HCT116 (cell line): ENCODE measurements at regions not wholly inside any gene's neighbourhood (a gene's known extent, or its start where the extent isn't known, plus 50 kb on each side); places are given as distances from the start of the nearest gene placed in this dataset.

Experiments used
- ATAC-seq: fragments of 200-7000 bp; cut with Tn5 transposase; 2 replicates; pipeline ENCODE4 v1.9.1; 2020; ENCODE audit warnings: mild to moderate bottlenecking, moderate library complexity
- BruUV-seq: library from RNA; stranded (reverse); fragments of 400-500 nt; replicated peaks from 2 replicates; lab custom pipeline; 2021; lab: Mats Ljungman, UMichigan
- CTCF ChIA-PET: fragments of 300-600 bp; sonication (Branson Sonifier 250); formaldehyde crosslinking; loops from one replicate; lab custom pipeline; 2021; ENCODE audit warnings: antibody characterized with exemption; lab: Charles Lee
- POLR2A ChIA-PET: fragments of 300-600, 350-600 bp; sonication (Branson Sonifier 250); formaldehyde crosslinking; loops from one replicate; lab custom pipeline; 2021; ENCODE audit warnings: antibody characterized with exemption; lab: Charles Lee
- RAD21 ChIA-PET, 2 experiments: fragments of 300-600 bp; sonication (Branson Sonifier 250); formaldehyde crosslinking; loops; one replicate each; lab custom pipeline; 2023; ENCODE audit warnings: low total read pairs in 2 of 2; ENCODE audit not compliant: uncharacterized antibody in 2 of 2, unreplicated experiment in 2 of 2, low non-redundant PET in 1 of 2; lab: Charles Lee
- DNase-seq: peaks from one replicate; pipeline ENCODE4 v3.0.0-alpha.2; 2010; ENCODE audit warnings: low read depth, low spot score
- H2AFZ ChIP-seq: fragments of 200-600 bp; shearing (Covaris generic), sonication (generic); 2 replicates; pipeline ENCODE4 v1.6.1; 2017; ENCODE audit warnings: low read depth, mixed run types, mixed read lengths, antibody characterized with exemption, low read length; ENCODE audit not compliant: poor library complexity, severe bottlenecking
- H3K27ac ChIP-seq: 2 replicates; pipeline ENCODE4 v1.5.1; 2012; ENCODE audit warnings: low read depth, low read length
- H3K27me3 ChIP-seq: fragments of 200-600 bp; sonication (generic); 2 replicates; pipeline ENCODE4 v1.6.1; 2016; ENCODE audit warnings: mixed run types, low read length, mixed read lengths; ENCODE audit not compliant: insufficient read depth
- H3K36me3 ChIP-seq, 2 experiments: fragments of 200-500 bp in 1 of 2; fragments of 200-600 bp in 1 of 2; sonication (Bioruptor generic) in 1 of 2; sonication (generic) in 1 of 2; 2 replicates each; pipeline versions ENCODE4 v1.5.1 to v1.6.1; 2014 to 2016; ENCODE audit warnings: low read length in 2 of 2, inconsistent platforms in 1 of 2, mixed read lengths in 1 of 2, mixed run types in 1 of 2; ENCODE audit not compliant: insufficient read depth in 2 of 2, control insufficient read depth in 1 of 2
- H3K4me1 ChIP-seq, 2 experiments: fragments of 200-600 bp in 1 of 2; sonication (generic) in 1 of 2; 2 replicates each; pipeline versions ENCODE4 v1.5.1 to v1.6.1; 2012 to 2017; ENCODE audit warnings: low read length in 2 of 2, inconsistent platforms in 1 of 2, mild to moderate bottlenecking in 1 of 2, mixed read lengths in 1 of 2, mixed run types in 1 of 2, moderate library complexity in 1 of 2; ENCODE audit not compliant: insufficient read depth in 2 of 2, control insufficient read depth in 1 of 2
- H3K4me2 ChIP-seq: fragments of 200-600 bp; sonication (generic); 2 replicates; pipeline ENCODE4 v1.6.1; 2017; ENCODE audit warnings: mixed run types, low read length, mixed read lengths
- H3K4me3 ChIP-seq, 2 experiments: fragments of 200-600 bp in 1 of 2; sonication (generic) in 1 of 2; replicated peaks in 1 of 2; 2 replicates each; pipeline ENCODE4 v1.5.1; 2011 to 2016; ENCODE audit warnings: low read length in 2 of 2, control low read depth in 1 of 2, low read depth in 1 of 2, mild to moderate bottlenecking in 1 of 2, mixed read lengths in 1 of 2, mixed run types in 1 of 2
- H3K79me2 ChIP-seq: fragments of 200-600 bp; sonication (generic); 2 replicates; pipeline ENCODE4 v1.6.1; 2017; ENCODE audit warnings: mild to moderate bottlenecking, mixed run types, low read length, moderate library complexity, mixed read lengths; ENCODE audit not compliant: insufficient read depth
- H3K9ac ChIP-seq: fragments of 200-600 bp; sonication (generic); 2 replicates; pipeline ENCODE4 v1.6.1; 2016; ENCODE audit warnings: low read length, mixed read lengths
- H3K9me2 ChIP-seq: fragments of 200-600 bp; sonication (generic), shearing (Covaris generic); 2 replicates; pipeline ENCODE4 v1.6.1; 2017; ENCODE audit warnings: mixed run types, mild to moderate bottlenecking, moderate library complexity; ENCODE audit not compliant: insufficient read depth
- H3K9me3 ChIP-seq, 2 experiments: fragments of 200-500 bp in 1 of 2; fragments of 200-600 bp in 1 of 2; sonication (Bioruptor generic) in 1 of 2; sonication (generic) in 1 of 2; 2 replicates each; pipeline ENCODE4 v1.6.1; 2014 to 2017; ENCODE audit warnings: low read length in 2 of 2, mixed read lengths in 2 of 2, inconsistent platforms in 1 of 2, low read depth in 1 of 2, mild to moderate bottlenecking in 1 of 2, mixed run types in 1 of 2, moderate library complexity in 1 of 2; ENCODE audit not compliant: control insufficient read depth in 1 of 2, insufficient read depth in 1 of 2
- H4K20me1 ChIP-seq: fragments of 200-600 bp; sonication (generic), shearing (Covaris generic); 2 replicates; pipeline ENCODE4 v1.6.1; 2017; ENCODE audit warnings: mixed run types, mild to moderate bottlenecking, moderate library complexity; ENCODE audit not compliant: insufficient read depth
- ATF3 ChIP-seq: IDR thresholded peaks from 2 replicates; pipeline ENCODE4 v1.6.1; 2012
- CBX3 ChIP-seq: IDR thresholded peaks from 2 replicates; pipeline ENCODE4 v1.6.1; 2012; ENCODE audit warnings: low read depth
- CEBPB ChIP-seq: IDR thresholded peaks from 2 replicates; pipeline ENCODE4 v1.6.1; 2012; ENCODE audit warnings: low read depth
- EGR1 ChIP-seq: IDR thresholded peaks from 2 replicates; pipeline ENCODE4 v1.6.1; 2012; ENCODE audit warnings: low read depth
- ELF1 ChIP-seq: IDR thresholded peaks from 2 replicates; pipeline ENCODE4 v1.6.1; 2012; ENCODE audit warnings: low read depth, borderline replicate concordance
- EZH2 ChIP-seq: fragments of 200-600 bp; sonication (generic); IDR thresholded peaks from 2 replicates; pipeline ENCODE4 v1.6.1; 2017; ENCODE audit warnings: antibody characterized with exemption, mixed run types
- EZH2phosphoT487 ChIP-seq: fragments of 200-600 bp; IDR thresholded peaks from 2 replicates; pipeline ENCODE4 v1.6.1; 2018; ENCODE audit warnings: antibody characterized with exemption, borderline replicate concordance
- FOSL1 ChIP-seq: IDR thresholded peaks from 2 replicates; pipeline ENCODE4 v1.6.1; 2012; ENCODE audit warnings: low read depth
- JUND ChIP-seq: IDR thresholded peaks from 2 replicates; pipeline ENCODE4 v1.6.1; 2012
- POLR2A ChIP-seq: IDR thresholded peaks from 2 replicates; pipeline ENCODE4 v1.7.0; 2011; ENCODE audit warnings: borderline replicate concordance; ENCODE audit not compliant: insufficient read depth, insufficient read length; ENCODE audit errors: extremely low read depth
- POLR2AphosphoS5 ChIP-seq: IDR thresholded peaks from 2 replicates; pipeline ENCODE4 v1.6.1; 2011; ENCODE audit warnings: mild to moderate bottlenecking, low read depth, low read length, moderate library complexity
- SIN3A ChIP-seq: IDR thresholded peaks from 2 replicates; pipeline ENCODE4 v1.6.1; 2012; ENCODE audit warnings: low read depth
- TCF7L2 ChIP-seq: IDR thresholded peaks from 2 replicates; pipeline ENCODE4 v1.7.0; 2011; ENCODE audit warnings: borderline replicate concordance, inconsistent platforms; ENCODE audit not compliant: insufficient read depth, insufficient read length; ENCODE audit errors: extremely low read depth
- YY1 ChIP-seq: IDR thresholded peaks from 2 replicates; pipeline ENCODE4 v1.6.1; 2011; ENCODE audit warnings: low read length, low read depth, moderate library complexity, mild to moderate bottlenecking; ENCODE audit not compliant: insufficient replicate concordance; ENCODE audit errors: extremely low read depth
- ZNF274 ChIP-seq: fragments of 200-500 bp; sonication (Bioruptor generic); IDR thresholded peaks from 2 replicates; pipeline ENCODE4 v1.6.1; 2014; ENCODE audit warnings: mild to moderate bottlenecking, low read depth, low read length, inconsistent platforms
- intact Hi-C: fragments of 100-400 bp; cut with micrococcal nuclease; formaldehyde crosslinking; loops from 2 replicates; pipeline ENCODE4 v1.10.0; 2022
- TF ChIP-seq, protein P1 (sequence below), 3 experiments: fragments of 200-600 bp in 1 of 3; sonication (generic) in 1 of 3; IDR thresholded peaks in 2 of 3; conservative IDR thresholded peaks in 1 of 3; 2 replicates each; pipeline ENCODE4 v1.5.1; 2012 to 2017; ENCODE audit warnings: low read depth in 2 of 3, low read length in 2 of 3, antibody characterized with exemption in 1 of 3, borderline replicate concordance in 1 of 3, control low read depth in 1 of 3, mild to moderate bottlenecking in 1 of 3, mixed read lengths in 1 of 3, mixed run types in 1 of 3, moderate library complexity in 1 of 3; ENCODE audit not compliant: insufficient read depth in 1 of 3

DNA sequence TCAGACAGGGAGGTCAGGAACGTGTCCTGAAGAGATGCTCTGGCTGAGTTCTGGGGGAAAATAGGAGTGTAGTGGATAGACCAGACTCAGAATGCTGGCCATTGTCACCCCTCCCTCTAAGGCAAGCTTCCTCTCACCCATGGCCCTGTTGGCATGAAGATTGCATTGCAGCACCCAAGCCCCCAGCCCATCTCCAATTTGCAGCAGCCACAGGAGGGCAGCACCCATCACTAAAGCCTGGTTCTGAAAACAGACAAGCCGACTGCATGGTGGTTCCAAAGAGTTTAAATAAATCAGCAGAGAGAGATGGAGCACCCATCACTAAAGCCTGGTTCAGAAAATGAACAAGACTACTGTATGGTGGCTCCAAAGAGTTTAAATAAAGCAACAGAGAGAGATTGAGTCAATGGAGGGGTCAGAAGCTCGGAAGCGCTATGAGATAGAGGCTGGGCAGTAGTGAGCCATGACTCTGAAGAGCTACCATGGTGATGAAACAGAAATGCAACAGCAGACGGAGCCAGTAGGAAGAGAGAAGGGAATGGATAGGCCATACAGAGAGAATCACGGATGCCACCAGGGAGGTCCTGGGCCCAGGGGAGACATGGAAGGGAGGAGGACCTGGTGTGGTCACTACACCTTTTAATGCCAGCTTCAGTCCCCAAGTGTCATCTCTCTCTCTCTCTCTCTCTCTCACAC, 237.9 kb upstream of the MYO3A start:
- TF ChIP-seq TCF7L2 (no peak), ATF3 (no peak), FOSL1 (no peak)
- TF ChIP-seq, protein P1, sequence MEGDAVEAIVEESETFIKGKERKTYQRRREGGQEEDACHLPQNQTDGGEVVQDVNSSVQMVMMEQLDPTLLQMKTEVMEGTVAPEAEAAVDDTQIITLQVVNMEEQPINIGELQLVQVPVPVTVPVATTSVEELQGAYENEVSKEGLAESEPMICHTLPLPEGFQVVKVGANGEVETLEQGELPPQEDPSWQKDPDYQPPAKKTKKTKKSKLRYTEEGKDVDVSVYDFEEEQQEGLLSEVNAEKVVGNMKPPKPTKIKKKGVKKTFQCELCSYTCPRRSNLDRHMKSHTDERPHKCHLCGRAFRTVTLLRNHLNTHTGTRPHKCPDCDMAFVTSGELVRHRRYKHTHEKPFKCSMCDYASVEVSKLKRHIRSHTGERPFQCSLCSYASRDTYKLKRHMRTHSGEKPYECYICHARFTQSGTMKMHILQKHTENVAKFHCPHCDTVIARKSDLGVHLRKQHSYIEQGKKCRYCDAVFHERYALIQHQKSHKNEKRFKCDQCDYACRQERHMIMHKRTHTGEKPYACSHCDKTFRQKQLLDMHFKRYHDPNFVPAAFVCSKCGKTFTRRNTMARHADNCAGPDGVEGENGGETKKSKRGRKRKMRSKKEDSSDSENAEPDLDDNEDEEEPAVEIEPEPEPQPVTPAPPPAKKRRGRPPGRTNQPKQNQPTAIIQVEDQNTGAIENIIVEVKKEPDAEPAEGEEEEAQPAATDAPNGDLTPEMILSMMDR (IDR thresholded peaks at IDR 0.05 in 2 of 3, conservative IDR thresholded peaks at IDR 0.05 in 1 of 3; ENCODE audit: borderline replicate concordance in 1 of 3, insufficient read depth in 1 of 3, low read depth in 2 of 3, low read length in 2 of 3), result peak in 2 of 3 experiments; percentile 20 to 36; a peak in 3 of 6 replicates
- TF ChIP-seq, all 23 proteins: peak for 1
- no peak overlapping the region for H3K4me3 ChIP-seq
- intact Hi-C loops, result no loop called here
- no peaks in the 10 kb centered on the region for H4K20me1 ChIP-seq
- DNase-seq (no peak), ATAC-seq (no peak)
- no peaks in the 10 kb centered on the region for H3K79me2 ChIP-seq
- H3K4me1 ChIP-seq, result no peaks in the 10 kb centered on the region
- ChIA-PET RAD21 (no interaction called here), POLR2A (no interaction called here), CTCF (no interaction called here)
- H3K4me2 ChIP-seq, result no peak overlapping the region
- no peak overlapping the region for H3K9ac ChIP-seq
- no peaks in the 10 kb centered on the region for H3K9me3 ChIP-seq
- H3K9me2 ChIP-seq, result no peaks in the 10 kb centered on the region
- H3K27ac ChIP-seq, result no peak overlapping the region
- H3K36me3 ChIP-seq, result no peaks in the 10 kb centered on the region
- no TSS peak for BruUV-seq
- no peaks in the 10 kb centered on the region for H3K27me3 ChIP-seq
- H2AFZ ChIP-seq, result no peak overlapping the region

- no peak overlapping the region for H3K4me3 ChIP-seq
- no peaks in the 10 kb centered on the region for H3K4me1 ChIP-seq
- no peak overlapping the region for H3K27ac ChIP-seq
- ATAC-seq, result no peak
- RAD21 ChIA-PET, result no interaction called here
- POLR2A ChIA-PET, result no interaction called here
- CTCF ChIA-PET, result no interaction called here
- no peaks in the 10 kb centered on the region for H4K20me1 ChIP-seq
- no TSS peak for BruUV-seq
- no peaks in the 10 kb centered on the region for H3K27me3 ChIP-seq
- no peak overlapping the region for H2AFZ ChIP-seq
- H3K36me3 ChIP-seq, result no peaks in the 10 kb centered on the region
- no peaks in the 10 kb centered on the region for H3K9me3 ChIP-seq
- no peak overlapping the region for H3K4me2 ChIP-seq
- no peaks in the 10 kb centered on the region for H3K79me2 ChIP-seq
- no peaks in the 10 kb centered on the region for H3K9me2 ChIP-seq
- no peak overlapping the region for H3K9ac ChIP-seq
- intact Hi-C loops, result no loop called here
- no peak for DNase-seq
- no peak for TF ChIP-seq YY1
- no peak for TF ChIP-seq ZNF274
- no peak for TF ChIP-seq SIN3A
- TF ChIP-seq POLR2A, result no peak
- no peak for TF ChIP-seq EZH2phosphoT487
- TF ChIP-seq FOSL1, result no peak
- no peak for TF ChIP-seq EZH2
- TF ChIP-seq EGR1, result no peak
- no peak for TF ChIP-seq JUND
- no peak for TF ChIP-seq CEBPB
- TF ChIP-seq POLR2AphosphoS5, result no peak
- TF ChIP-seq ATF3, result no peak
- TF ChIP-seq CBX3, result no peak
- TF ChIP-seq ELF1, result no peak
- no peak for TF ChIP-seq TCF7L2
Measured at GRCh38 chr10:25697412-25697811, 236.6 kb upstream of the MYO3A start.
